HG03064 (cell line): ENCODE measurements at regions not wholly inside any gene's neighbourhood (a gene's known extent, or its start where the extent isn't known, plus 50 kb on each side); places are given as distances from the start of the nearest gene placed in this dataset.
"Not testable (repeated sequence)": the region's sequence is repeated elsewhere in the genome, so short reads cannot be mapped to it uniquely, and the experiment has no call there.

ENCODE experiments used
- ATAC-seq: cut with Tn5 transposase; IDR thresholded peaks from one replicate; pipeline ENCODE4 v1.9.1; 2021; ENCODE audit warnings: low read depth; ENCODE audit not compliant: unreplicated experiment

- no peak for ATAC-seq
Measured at GRCh38 chr6:170088582-170088955, 202.3 kb downstream of the DLL1 start.

GRCh38 chr6:170087941-170088581, 202.8 kb downstream of the DLL1 start:
- ATAC-seq: peak; percentile 53

GRCh38 chr6:170087421-170087780, 203.5 kb downstream of the DLL1 start:
- ATAC-seq: not testable (repeated sequence)

GRCh38 chr6:170086639-170087420, 204.0 kb downstream of the DLL1 start:
- no peak for ATAC-seq

- ATAC-seq: no peak
Measured at GRCh38 chr6:170085475-170086401, 205.1 kb downstream of the DLL1 start.

GRCh38 chr6:170084166-170084730, 206.6 kb downstream of the DLL1 start:
- ATAC-seq: no peak

GRCh38 chr6:170083236-170084051, 207.4 kb downstream of the DLL1 start:
- no peak for ATAC-seq

GRCh38 chr6:170082531-170083187, 208.2 kb downstream of the DLL1 start:
- no peak for ATAC-seq

- ATAC-seq: no peak
Measured at GRCh38 chr6:170082067-170082466, 208.8 kb downstream of the DLL1 start.

GRCh38 chr6:170081556-170081955, 209.3 kb downstream of the DLL1 start:
- no peak for ATAC-seq

- no peak for ATAC-seq
Measured at GRCh38 chr6:170080828-170081371, 210.0 kb downstream of the DLL1 start.

GRCh38 chr6:170080169-170080827, 210.6 kb downstream of the DLL1 start:
- no peak for ATAC-seq

- no peak for ATAC-seq
Measured at GRCh38 chr6:170076466-170077165, 214.3 kb downstream of the DLL1 start.

- no peak for ATAC-seq
Measured at GRCh38 chr6:170075659-170076223, 215.1 kb downstream of the DLL1 start.

GRCh38 chr6:170074907-170075306, 216.0 kb downstream of the DLL1 start:
- no peak for ATAC-seq

- ATAC-seq: no peak
Measured at GRCh38 chr6:170074435-170074834, 216.4 kb downstream of the DLL1 start.

- ATAC-seq: no peak
Measured at GRCh38 chr6:170073846-170074245, 217.0 kb downstream of the DLL1 start.

- ATAC-seq: no peak
Measured at GRCh38 chr6:170072246-170072645, 218.6 kb downstream of the DLL1 start.
